ENCODE measurements at regions not wholly inside any gene's neighbourhood (a gene's known extent, or its start where the extent isn't known, plus 50 kb on each side); places are given as distances from the start of the nearest gene placed in this dataset.

- H3K27me3 ChIP-seq, result no peaks in the 10 kb centered on the region
- no peaks in the 10 kb centered on the region for H3K4me1 ChIP-seq (ENCODE audit: low read depth)
- TF ChIP-seq CTCF (IDR thresholded peaks at IDR 0.05; ENCODE audit: low read depth, low read length), result no peak
- H3K36me3 ChIP-seq, result no peaks in the 10 kb centered on the region
- DNase-seq (ENCODE audit: low read depth in 1 of 2, low spot score in 1 of 2), result no peak
- H3K9me3 ChIP-seq (ENCODE audit: low read depth), result no peaks in the 10 kb centered on the region
- H3K27ac ChIP-seq, result no peak overlapping the region
- no peak overlapping the region for H3K4me3 ChIP-seq
Observed at GRCh38 chr7:28292834-28293526, 112.4 kb upstream of the JAZF1 start.

- H3K27me3 ChIP-seq, result no peaks in the 10 kb centered on the region
- no peaks in the 10 kb centered on the region for H3K36me3 ChIP-seq
- no peak for TF ChIP-seq CTCF (IDR thresholded peaks at IDR 0.05; ENCODE audit: low read depth, low read length)
- H3K27ac ChIP-seq, result no peak overlapping the region
- no peaks in the 10 kb centered on the region for H3K9me3 ChIP-seq (ENCODE audit: low read depth)
- no peaks in the 10 kb centered on the region for H3K4me1 ChIP-seq (ENCODE audit: low read depth)
- no peak for DNase-seq (ENCODE audit: low read depth in 1 of 2, low spot score in 1 of 2)
- no peak overlapping the region for H3K4me3 ChIP-seq
Observed at GRCh38 chr7:28293527-28293835, 112.9 kb upstream of the JAZF1 start.

GRCh38 chr7:28296571-28297483 is 115.5 kb upstream of the CREB5 start:
- H3K27ac ChIP-seq, result no peak overlapping the region
- H3K27me3 ChIP-seq, result no peaks in the 10 kb centered on the region
- H3K36me3 ChIP-seq, result no peaks in the 10 kb centered on the region
- H3K4me1 ChIP-seq (ENCODE audit: low read depth), result no peaks in the 10 kb centered on the region
- peak; percentile 54 to 55 for DNase-seq (ENCODE audit: low read depth in 1 of 2, low spot score in 1 of 2)
- peak; percentile 77 for TF ChIP-seq CTCF (IDR thresholded peaks at IDR 0.05; ENCODE audit: low read depth, low read length)
- H3K4me3 ChIP-seq, result no peak overlapping the region
- H3K9me3 ChIP-seq (ENCODE audit: low read depth), result no peaks in the 10 kb centered on the region

- Histone ChIP-seq H3K4me1 (ENCODE audit: low read depth) (no peaks in the 10 kb centered on the region), H3K36me3 (no peaks in the 10 kb centered on the region), H3K9me3 (ENCODE audit: low read depth) (no peaks in the 10 kb centered on the region), H3K27me3 (no peaks in the 10 kb centered on the region), H3K27ac (no peak overlapping the region), H3K4me3 (no peak overlapping the region)
- DNase-seq (ENCODE audit: low read depth in 1 of 2, low spot score in 1 of 2), result no peak
- TF ChIP-seq CTCF (IDR thresholded peaks at IDR 0.05; ENCODE audit: low read depth, low read length), result no peak
Observed at GRCh38 chr7:28297801-28298459, 114.4 kb upstream of the CREB5 start.

GRCh38 chr7:28298870-28299518 is 113.3 kb upstream of the CREB5 start:
- Histone ChIP-seq H3K36me3 (no peaks in the 10 kb centered on the region), H3K9me3 (ENCODE audit: low read depth) (no peaks in the 10 kb centered on the region), H3K27ac (no peak overlapping the region), H3K27me3 (no peaks in the 10 kb centered on the region), H3K4me1 (ENCODE audit: low read depth) (no peaks in the 10 kb centered on the region), H3K4me3 (no peak overlapping the region)
- TF ChIP-seq CTCF (IDR thresholded peaks at IDR 0.05; ENCODE audit: low read depth, low read length), result peak; percentile 59
- DNase-seq (ENCODE audit: low read depth in 1 of 2, low spot score in 1 of 2), result peak; percentile 66 to 79
